ENCODE measurements at regions not wholly inside any gene's neighbourhood (a gene's known extent, or its start where the extent isn't known, plus 50 kb on each side); places are given as distances from the start of the nearest gene placed in this dataset.
"Not testable (repeated sequence)": the region's sequence is repeated elsewhere in the genome, so short reads cannot be mapped to it uniquely, and the experiment has no call there.

DNA sequence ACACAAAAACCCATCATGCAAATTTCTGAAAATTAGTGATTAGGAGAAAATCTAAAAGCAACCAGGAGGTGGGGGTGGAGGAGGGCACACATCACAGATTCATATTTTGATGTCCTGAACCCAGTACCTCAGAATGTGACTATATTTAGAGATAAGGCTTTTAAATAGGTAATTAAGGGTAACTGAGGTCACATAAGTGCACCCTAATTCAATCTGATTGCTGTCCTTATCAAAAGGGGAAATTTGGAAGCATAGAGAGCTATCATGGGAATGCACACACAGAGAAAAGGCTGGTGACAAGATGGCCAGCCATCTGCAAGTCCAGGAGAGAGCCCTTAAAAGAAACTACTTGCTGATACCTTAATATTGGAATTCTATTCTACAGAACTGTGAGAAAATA is 281.8 kb upstream of the UGT8 start:
- Histone ChIP-seq H3K36me3 (ENCODE audit: control insufficient read depth, insufficient read depth, low read length) (no peaks in the 10 kb centered on the region), H3K4me3 (ENCODE audit: low read length) (no peak overlapping the region), H3K27ac (ENCODE audit: low read length) (no peak overlapping the region), H3K9me3 (ENCODE audit: control insufficient read depth, low read depth, low read length) (no peaks in the 10 kb centered on the region), H3K27me3 (ENCODE audit: control insufficient read depth, insufficient read depth, low read length) (no peaks in the 10 kb centered on the region), H3K4me1 (ENCODE audit: control insufficient read depth, insufficient read depth, low read length) (peaks cover 7% of the 10 kb centered on the region)
- no peak for DNase-seq

DNA sequence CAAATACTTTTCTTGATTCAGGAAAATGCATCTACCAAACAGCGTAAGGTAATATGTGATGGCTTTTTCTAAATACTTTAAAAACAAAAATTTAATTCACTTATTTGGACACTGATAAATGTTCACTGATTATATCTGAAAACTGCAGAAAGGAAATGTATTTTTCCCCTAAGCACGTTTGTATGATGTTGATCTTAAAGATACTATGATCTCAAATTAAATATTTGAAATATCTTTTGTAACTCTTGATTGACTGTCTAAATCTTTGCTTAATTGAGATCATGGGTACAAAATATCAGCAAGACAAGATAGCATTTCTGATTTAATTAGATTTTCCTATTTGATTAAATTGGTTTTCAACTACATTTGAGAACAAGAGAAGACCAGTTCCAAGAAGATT is 281.0 kb upstream of the UGT8 start:
- Histone ChIP-seq H3K36me3 (ENCODE audit: control insufficient read depth, insufficient read depth, low read length) (no peaks in the 10 kb centered on the region), H3K4me3 (ENCODE audit: low read length) (no peak overlapping the region), H3K27ac (ENCODE audit: low read length) (no peak overlapping the region), H3K4me1 (ENCODE audit: control insufficient read depth, insufficient read depth, low read length) (peaks cover 2% of the 10 kb centered on the region), H3K27me3 (ENCODE audit: control insufficient read depth, insufficient read depth, low read length) (no peaks in the 10 kb centered on the region), H3K9me3 (ENCODE audit: control insufficient read depth, low read depth, low read length) (no peaks in the 10 kb centered on the region)
- WGBS (ENCODE audit: insufficient coverage, low lambda C conversion rate): 86% methylated on average over 1 of the region's 2 CpGs
- no peak for DNase-seq

DNA sequence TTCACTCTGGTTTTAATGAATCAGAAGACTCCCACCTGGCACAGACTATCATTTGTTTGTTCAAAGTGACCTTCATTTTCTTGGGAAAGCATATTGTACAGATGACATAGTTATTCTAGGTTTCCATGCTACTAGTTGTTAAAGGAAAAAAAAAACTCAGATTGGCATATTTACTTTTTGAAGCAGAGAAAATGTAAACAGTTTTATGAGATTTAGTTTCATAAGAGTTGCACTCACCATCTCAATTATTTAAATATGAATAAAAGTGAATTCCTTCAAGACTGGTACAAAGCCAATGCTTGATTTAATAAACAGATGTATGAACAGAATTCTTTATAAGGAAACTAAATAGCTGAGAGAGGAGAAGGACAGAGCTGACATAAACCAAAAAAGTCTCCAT is 280.3 kb upstream of the UGT8 start:
- Histone ChIP-seq H3K4me1 (ENCODE audit: control insufficient read depth, insufficient read depth, low read length) (no peaks in the 10 kb centered on the region), H3K4me3 (ENCODE audit: low read length) (no peak overlapping the region), H3K36me3 (ENCODE audit: control insufficient read depth, insufficient read depth, low read length) (no peaks in the 10 kb centered on the region), H3K9me3 (ENCODE audit: control insufficient read depth, low read depth, low read length) (no peaks in the 10 kb centered on the region), H3K27ac (ENCODE audit: low read length) (no peak overlapping the region), H3K27me3 (ENCODE audit: control insufficient read depth, insufficient read depth, low read length) (no peaks in the 10 kb centered on the region)
- no peak for DNase-seq

DNA sequence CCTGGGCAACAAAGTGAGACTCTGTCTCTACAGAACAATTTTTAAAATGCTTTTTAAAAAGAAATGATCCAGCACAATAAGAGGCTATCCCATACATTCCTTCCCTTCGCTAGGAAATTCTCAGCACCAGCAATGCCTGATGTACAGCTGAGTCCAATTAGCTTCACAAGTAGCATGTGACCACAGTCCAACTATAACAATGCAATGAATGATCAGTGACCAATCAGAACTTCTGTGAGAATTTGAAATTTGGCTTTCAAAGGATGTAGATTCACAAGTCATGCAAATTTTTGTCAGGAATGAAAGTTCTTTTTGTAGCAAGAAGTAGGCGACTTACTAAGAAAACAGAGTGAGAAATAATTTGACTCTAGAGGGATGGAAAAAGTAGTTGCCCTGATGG is 278.5 kb upstream of the UGT8 start:
- Histone ChIP-seq H3K27me3 (ENCODE audit: control insufficient read depth, insufficient read depth, low read length) (no peaks in the 10 kb centered on the region), H3K9me3 (ENCODE audit: control insufficient read depth, low read depth, low read length) (no peaks in the 10 kb centered on the region), H3K36me3 (ENCODE audit: control insufficient read depth, insufficient read depth, low read length) (no peaks in the 10 kb centered on the region), H3K27ac (ENCODE audit: low read length) (no peak overlapping the region), H3K4me1 (ENCODE audit: control insufficient read depth, insufficient read depth, low read length) (no peaks in the 10 kb centered on the region), H3K4me3 (ENCODE audit: low read length) (no peak overlapping the region)
- DNase-seq: no peak
- 100% methylated on average over 1 of the region's 2 CpGs for WGBS (ENCODE audit: insufficient coverage, low lambda C conversion rate)

DNA sequence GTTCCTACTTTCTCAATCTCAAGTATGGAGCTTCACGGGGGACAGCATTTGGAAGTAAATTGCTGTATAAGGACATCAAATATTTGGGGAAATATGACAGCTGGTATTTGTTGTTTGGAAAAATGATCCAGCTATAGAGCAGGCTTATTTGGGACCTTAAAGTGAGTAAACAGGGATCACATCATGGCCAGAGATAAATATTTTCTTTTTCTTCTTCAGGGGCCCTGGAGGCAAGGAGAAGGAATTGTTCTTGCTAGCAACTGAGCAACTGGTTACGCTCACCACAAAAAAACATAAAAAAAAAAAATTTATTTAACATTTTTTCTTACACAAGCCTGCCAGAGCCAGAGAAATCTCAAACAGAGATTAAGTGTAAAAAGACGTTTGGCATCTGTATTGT is 277.2 kb upstream of the UGT8 start:
- WGBS (ENCODE audit: insufficient coverage, low lambda C conversion rate): 83% methylated on average over 2 of the region's 3 CpGs
- no peaks in the 10 kb centered on the region for H3K36me3 ChIP-seq (ENCODE audit: control insufficient read depth, insufficient read depth, low read length)
- DNase-seq: no peak
- no peaks in the 10 kb centered on the region for H3K9me3 ChIP-seq (ENCODE audit: control insufficient read depth, low read depth, low read length)
- no peaks in the 10 kb centered on the region for H3K4me1 ChIP-seq (ENCODE audit: control insufficient read depth, insufficient read depth, low read length)
- no peak overlapping the region for H3K4me3 ChIP-seq (ENCODE audit: low read length)
- no peak overlapping the region for H3K27ac ChIP-seq (ENCODE audit: low read length)
- H3K27me3 ChIP-seq (ENCODE audit: control insufficient read depth, insufficient read depth, low read length): no peaks in the 10 kb centered on the region

DNA sequence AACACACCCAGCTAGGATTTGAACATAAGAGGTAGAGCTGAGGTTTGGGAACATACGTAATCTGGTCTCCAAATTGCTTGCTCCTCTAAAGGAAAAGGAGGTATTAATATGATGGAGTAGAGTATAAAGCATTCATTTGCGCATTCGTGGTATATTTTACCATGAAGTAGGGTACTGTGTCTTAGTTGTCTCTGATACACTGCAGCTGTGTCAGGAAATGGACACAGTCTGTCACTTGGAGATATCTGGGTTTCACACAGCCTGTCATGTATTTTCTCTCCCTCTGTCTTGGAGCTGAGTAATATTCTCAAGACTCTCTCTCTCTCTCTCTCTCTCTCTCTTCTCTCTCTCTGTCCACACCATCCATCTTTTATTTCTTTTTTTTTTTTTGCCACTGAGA is 274.8 kb upstream of the UGT8 start:
- no peak for DNase-seq
- H3K27ac ChIP-seq (ENCODE audit: low read length): no peak overlapping the region
- no CpG with 5 or more reads among the region's 3 CpGs for WGBS (ENCODE audit: insufficient coverage, low lambda C conversion rate)
- H3K4me3 ChIP-seq (ENCODE audit: low read length): no peak overlapping the region
- H3K36me3 ChIP-seq (ENCODE audit: control insufficient read depth, insufficient read depth, low read length): no peaks in the 10 kb centered on the region
- no peaks in the 10 kb centered on the region for H3K27me3 ChIP-seq (ENCODE audit: control insufficient read depth, insufficient read depth, low read length)
- H3K4me1 ChIP-seq (ENCODE audit: control insufficient read depth, insufficient read depth, low read length): no peaks in the 10 kb centered on the region
- no peaks in the 10 kb centered on the region for H3K9me3 ChIP-seq (ENCODE audit: control insufficient read depth, low read depth, low read length)

DNA sequence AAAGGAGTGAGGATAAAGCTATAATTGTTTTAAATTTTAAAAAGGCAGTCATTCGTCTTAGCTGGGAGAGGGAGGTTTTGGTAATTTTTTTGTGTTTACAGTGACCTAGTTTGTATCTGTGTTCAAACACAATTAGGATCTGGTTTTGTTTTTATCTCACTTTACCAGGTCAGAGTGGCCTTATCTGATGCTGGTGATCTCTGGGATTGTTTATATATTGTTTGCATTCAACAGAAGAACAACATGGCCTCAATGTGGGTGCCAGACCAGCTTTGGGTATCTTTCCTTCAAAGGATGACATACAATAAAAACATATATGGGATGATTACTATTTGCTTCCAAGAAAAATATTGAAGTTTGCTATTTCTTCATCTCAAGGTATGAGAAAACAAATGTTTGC is 272.2 kb upstream of the UGT8 start:
- H3K27me3 ChIP-seq (ENCODE audit: control insufficient read depth, insufficient read depth, low read length): no peaks in the 10 kb centered on the region
- 38% methylated on average over 1 of the region's 1 CpG for WGBS (ENCODE audit: insufficient coverage, low lambda C conversion rate)
- no peaks in the 10 kb centered on the region for H3K9me3 ChIP-seq (ENCODE audit: control insufficient read depth, low read depth, low read length)
- H3K27ac ChIP-seq (ENCODE audit: low read length): no peak overlapping the region
- H3K36me3 ChIP-seq (ENCODE audit: control insufficient read depth, insufficient read depth, low read length): no peaks in the 10 kb centered on the region
- H3K4me1 ChIP-seq (ENCODE audit: control insufficient read depth, insufficient read depth, low read length): no peaks in the 10 kb centered on the region
- H3K4me3 ChIP-seq (ENCODE audit: low read length): no peak overlapping the region
- DNase-seq: no peak

DNA sequence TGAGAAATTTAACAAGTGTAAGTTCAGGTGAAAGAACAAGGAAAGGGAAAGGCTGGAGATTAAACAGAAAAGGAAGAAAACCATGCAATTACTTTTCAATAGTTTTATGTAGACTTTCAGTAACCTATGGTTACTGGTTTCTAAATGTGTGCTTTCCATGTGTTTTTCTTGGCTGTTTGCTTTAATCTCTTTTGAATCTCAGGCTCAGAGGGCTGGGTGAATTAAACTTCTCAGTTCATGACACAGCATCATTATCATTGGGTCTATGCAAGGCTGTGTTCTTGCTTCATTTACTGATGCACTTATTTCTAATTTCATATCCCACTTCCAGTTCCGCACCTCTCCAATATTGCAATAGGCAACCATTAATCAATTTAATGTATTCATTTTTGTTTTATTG is 266.5 kb upstream of the UGT8 start:
- DNase-seq: no peak
- Histone ChIP-seq H3K4me3 (ENCODE audit: low read length) (no peak overlapping the region), H3K4me1 (ENCODE audit: control insufficient read depth, insufficient read depth, low read length) (no peaks in the 10 kb centered on the region), H3K9me3 (ENCODE audit: control insufficient read depth, low read depth, low read length) (no peaks in the 10 kb centered on the region), H3K27me3 (ENCODE audit: control insufficient read depth, insufficient read depth, low read length) (no peaks in the 10 kb centered on the region), H3K36me3 (ENCODE audit: control insufficient read depth, insufficient read depth, low read length) (no peaks in the 10 kb centered on the region), H3K27ac (ENCODE audit: low read length) (no peak overlapping the region)
- 100% methylated on average over 1 of the region's 1 CpG for WGBS (ENCODE audit: insufficient coverage, low lambda C conversion rate)

DNA sequence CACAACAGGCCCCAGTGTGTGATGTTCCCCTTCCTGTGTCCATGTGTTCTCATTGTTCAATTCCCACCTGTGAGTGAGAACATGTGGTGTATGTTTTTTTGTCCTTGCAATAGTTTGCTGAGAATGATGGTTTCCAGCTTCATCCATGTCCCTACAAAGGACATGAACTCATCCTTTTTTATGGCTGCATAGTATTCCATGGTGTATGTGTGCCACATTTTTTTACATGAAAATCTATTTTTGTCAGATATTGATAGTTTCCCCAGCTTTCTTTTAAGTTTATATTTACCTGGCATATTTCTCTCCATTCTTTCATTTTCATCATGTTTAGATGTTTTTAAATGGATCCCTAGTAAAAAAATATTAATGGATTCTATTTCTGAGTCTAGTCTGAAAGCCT is 264.2 kb upstream of the UGT8 start:
- H3K4me1 ChIP-seq (ENCODE audit: control insufficient read depth, insufficient read depth, low read length); H3K4me3 ChIP-seq (ENCODE audit: low read length); H3K27ac ChIP-seq (ENCODE audit: low read length); H3K27me3 ChIP-seq (ENCODE audit: control insufficient read depth, insufficient read depth, low read length); DNase-seq; H3K36me3 ChIP-seq (ENCODE audit: control insufficient read depth, insufficient read depth, low read length); H3K9me3 ChIP-seq (ENCODE audit: control insufficient read depth, low read depth, low read length): not testable (repeated sequence)

DNA sequence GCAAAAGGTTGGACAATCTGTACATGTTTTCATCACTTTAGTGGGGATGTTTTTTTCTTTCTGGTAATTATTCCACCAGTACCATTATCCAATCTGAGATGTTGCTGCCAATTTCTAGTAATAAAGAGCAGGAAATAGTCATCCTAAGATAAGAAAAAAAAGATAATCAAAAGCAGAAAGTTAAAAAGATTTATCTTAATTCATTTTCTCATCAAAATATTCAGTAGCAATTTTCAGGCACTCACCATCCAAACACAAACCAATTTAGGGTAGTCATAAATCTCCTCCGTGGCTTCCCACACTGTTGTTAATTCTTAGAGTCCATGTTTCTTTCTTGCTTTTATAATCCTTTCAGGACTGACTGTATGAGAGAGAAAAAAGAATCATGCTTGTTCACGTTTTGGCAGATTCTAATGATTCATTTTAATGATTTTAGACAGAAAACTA is 263.7 kb upstream of the UGT8 start:
- WGBS (ENCODE audit: insufficient coverage, low lambda C conversion rate): 50% methylated on average over 1 of the region's 2 CpGs
- no peaks in the 10 kb centered on the region for H3K27me3 ChIP-seq (ENCODE audit: control insufficient read depth, insufficient read depth, low read length)
- no peak for DNase-seq
- no peaks in the 10 kb centered on the region for H3K4me1 ChIP-seq (ENCODE audit: control insufficient read depth, insufficient read depth, low read length)
- H3K4me3 ChIP-seq (ENCODE audit: low read length): no peak overlapping the region
- no peaks in the 10 kb centered on the region for H3K36me3 ChIP-seq (ENCODE audit: control insufficient read depth, insufficient read depth, low read length)
- H3K9me3 ChIP-seq (ENCODE audit: control insufficient read depth, low read depth, low read length): no peaks in the 10 kb centered on the region
- no peak overlapping the region for H3K27ac ChIP-seq (ENCODE audit: low read length)

DNA sequence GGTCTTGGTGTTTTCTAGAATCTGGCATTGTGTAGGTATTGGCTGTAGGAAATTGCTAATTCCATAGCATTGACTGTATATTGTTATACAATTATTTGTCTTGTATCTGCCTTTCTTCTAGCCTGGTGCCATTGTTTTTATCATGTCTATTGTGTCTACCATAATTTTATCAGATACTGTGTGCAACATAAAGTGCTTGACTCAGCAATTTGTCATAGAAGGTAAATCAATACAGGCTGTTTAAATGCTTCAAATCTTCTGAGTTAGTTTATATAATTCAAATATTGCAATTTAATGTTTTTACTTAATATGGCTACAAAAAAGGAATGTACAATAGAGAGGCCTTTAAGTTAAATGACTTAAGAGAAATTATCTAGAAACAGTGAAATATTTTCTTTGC is 263.3 kb upstream of the UGT8 start:
- Histone ChIP-seq H3K4me1 (ENCODE audit: control insufficient read depth, insufficient read depth, low read length) (no peaks in the 10 kb centered on the region), H3K9me3 (ENCODE audit: control insufficient read depth, low read depth, low read length) (no peaks in the 10 kb centered on the region), H3K27ac (ENCODE audit: low read length) (no peak overlapping the region), H3K36me3 (ENCODE audit: control insufficient read depth, insufficient read depth, low read length) (no peaks in the 10 kb centered on the region), H3K4me3 (ENCODE audit: low read length) (no peak overlapping the region), H3K27me3 (ENCODE audit: control insufficient read depth, insufficient read depth, low read length) (no peaks in the 10 kb centered on the region)
- no peak for DNase-seq

DNA sequence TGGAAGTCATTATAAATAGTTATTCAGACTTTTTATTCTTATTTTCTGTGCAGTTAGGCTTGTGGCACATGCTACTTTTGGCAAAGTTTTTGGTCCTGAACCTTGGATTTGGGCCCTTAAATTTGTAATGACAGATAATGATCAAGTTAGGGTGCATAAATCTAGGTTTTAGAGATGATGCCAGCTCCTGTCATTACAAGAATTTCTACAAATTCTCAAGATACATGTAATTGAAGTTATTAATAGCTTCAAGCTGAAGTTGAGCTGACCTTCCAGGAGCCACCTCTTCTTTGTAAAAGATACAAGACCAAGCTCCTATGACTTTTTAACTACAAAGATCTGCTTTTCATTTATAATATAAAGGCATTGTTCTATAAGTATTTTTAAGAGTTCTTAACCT is 255.6 kb upstream of the UGT8 start:
- no peak for DNase-seq
- Histone ChIP-seq H3K27ac (ENCODE audit: low read length) (no peak overlapping the region), H3K4me3 (ENCODE audit: low read length) (no peak overlapping the region), H3K9me3 (ENCODE audit: control insufficient read depth, low read depth, low read length) (no peaks in the 10 kb centered on the region), H3K4me1 (ENCODE audit: control insufficient read depth, insufficient read depth, low read length) (no peaks in the 10 kb centered on the region), H3K27me3 (ENCODE audit: control insufficient read depth, insufficient read depth, low read length) (no peaks in the 10 kb centered on the region), H3K36me3 (ENCODE audit: control insufficient read depth, insufficient read depth, low read length) (no peaks in the 10 kb centered on the region)

Data from large intestine (tissue), 3 donors.